ENCODE measurements at regions not wholly inside any gene's neighbourhood (a gene's known extent, or its start where the extent isn't known, plus 50 kb on each side); places are given as distances from the start of the nearest gene placed in this dataset.

DNA sequence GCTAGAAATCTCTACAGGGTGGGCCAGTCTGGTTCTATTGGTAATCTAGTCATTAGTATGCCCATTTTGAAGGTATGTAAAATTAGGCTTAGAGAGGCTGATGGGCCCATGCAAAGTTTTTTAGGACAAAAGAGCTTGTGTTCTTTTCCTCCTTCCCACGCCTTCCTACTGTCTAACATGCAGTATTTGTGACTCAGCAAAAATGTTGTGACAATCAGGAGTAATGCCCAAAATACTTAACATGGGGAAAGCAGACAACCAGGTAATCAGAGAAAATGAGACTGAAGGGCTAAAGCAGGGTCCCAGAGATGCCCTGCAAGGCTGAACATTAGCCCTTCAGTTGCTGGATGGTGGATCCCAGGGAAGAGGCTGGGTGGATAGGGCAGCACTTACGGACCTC is 437.9 kb downstream of the BCL11B start:
- Mint-ChIP-seq H3K9me3 (no peaks in the 10 kb centered on the region), H3K27ac (no peak overlapping the region), H3K4me3 (no peak overlapping the region), H3K36me3 (ENCODE audit: low read depth) (no peaks in the 10 kb centered on the region), H3K27me3 (ENCODE audit: low read depth) (no peaks in the 10 kb centered on the region), H3K4me1 (ENCODE audit: low read depth) (no peaks in the 10 kb centered on the region)

- Mint-ChIP-seq H3K27me3 (ENCODE audit: low read depth) (no peaks in the 10 kb centered on the region), H3K4me1 (ENCODE audit: low read depth) (no peaks in the 10 kb centered on the region), H3K9me3 (no peaks in the 10 kb centered on the region), H3K4me3 (no peak overlapping the region), H3K36me3 (ENCODE audit: low read depth) (no peaks in the 10 kb centered on the region), H3K27ac (no peak overlapping the region)
These were observed 436.8 kb downstream of the BCL11B start for GRCh38 chr14:98835051-98835824.

- Mint-ChIP-seq H3K27ac (no peak overlapping the region), H3K27me3 (ENCODE audit: low read depth) (no peaks in the 10 kb centered on the region), H3K4me3 (no peak overlapping the region), H3K9me3 (no peaks in the 10 kb centered on the region), H3K4me1 (ENCODE audit: low read depth) (no peaks in the 10 kb centered on the region), H3K36me3 (ENCODE audit: low read depth) (no peaks in the 10 kb centered on the region)
These were observed 436.2 kb downstream of the BCL11B start for GRCh38 chr14:98835825-98836100.

DNA sequence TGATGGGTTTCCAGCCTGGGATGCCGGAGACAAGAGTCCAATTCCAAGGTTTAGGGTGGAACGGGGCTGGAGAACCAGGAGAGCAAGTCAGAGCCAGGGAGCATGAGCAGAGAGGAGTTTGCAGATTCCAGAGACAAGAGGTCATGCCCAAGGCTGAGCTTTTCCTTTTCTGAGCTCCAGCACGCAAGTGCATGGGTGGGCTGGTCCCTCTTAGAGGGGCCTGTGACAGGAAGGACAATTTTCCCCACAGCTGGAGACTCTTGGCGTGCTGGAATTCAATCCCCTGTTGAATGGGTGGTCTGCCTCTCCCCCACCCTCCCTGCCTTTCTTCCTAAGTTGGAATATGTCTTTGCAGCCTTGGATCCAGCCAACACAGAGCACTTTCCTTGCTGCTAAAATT is 431.9 kb downstream of the BCL11B start:
- Mint-ChIP-seq H3K4me1 (ENCODE audit: low read depth) (peaks cover 3% of the 10 kb centered on the region), H3K27me3 (ENCODE audit: low read depth) (peaks cover 5% of the 10 kb centered on the region), H3K27ac (no peak overlapping the region), H3K36me3 (ENCODE audit: low read depth) (no peaks in the 10 kb centered on the region), H3K9me3 (no peaks in the 10 kb centered on the region), H3K4me3 (no peak overlapping the region)

- Mint-ChIP-seq H3K9me3 (no peaks in the 10 kb centered on the region), H3K27ac (no peak overlapping the region), H3K4me3 (no peak overlapping the region), H3K4me1 (ENCODE audit: low read depth) (peaks cover 3% of the 10 kb centered on the region), H3K36me3 (ENCODE audit: low read depth) (no peaks in the 10 kb centered on the region), H3K27me3 (ENCODE audit: low read depth) (peaks cover 5% of the 10 kb centered on the region)
These were observed 431.5 kb downstream of the BCL11B start for GRCh38 chr14:98840511-98840910.

DNA sequence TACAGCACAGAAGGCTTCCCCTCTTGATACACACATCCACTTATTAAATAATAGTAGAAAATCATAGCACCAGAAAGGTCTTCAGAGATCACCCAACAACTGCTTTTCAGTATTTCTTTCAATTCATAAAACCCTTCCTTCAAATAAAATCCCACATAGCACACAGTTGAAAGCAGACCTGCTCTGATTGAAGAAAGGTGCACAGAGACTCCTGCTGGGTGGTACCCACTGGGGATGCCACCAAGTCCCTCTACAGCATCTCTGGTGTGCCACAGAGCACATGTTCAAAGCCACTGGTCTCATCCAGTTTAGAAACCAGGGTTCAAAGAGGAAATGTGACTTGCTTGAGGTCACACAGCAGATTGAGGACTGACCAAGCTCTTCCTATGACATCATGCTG is 427.5 kb downstream of the BCL11B start:
- Mint-ChIP-seq H3K27ac (no peak overlapping the region), H3K4me3 (no peak overlapping the region), H3K36me3 (ENCODE audit: low read depth) (peaks cover 3% of the 10 kb centered on the region), H3K9me3 (no peaks in the 10 kb centered on the region), H3K4me1 (ENCODE audit: low read depth) (peaks cover 3% of the 10 kb centered on the region), H3K27me3 (ENCODE audit: low read depth) (peaks cover 13% of the 10 kb centered on the region)

DNA sequence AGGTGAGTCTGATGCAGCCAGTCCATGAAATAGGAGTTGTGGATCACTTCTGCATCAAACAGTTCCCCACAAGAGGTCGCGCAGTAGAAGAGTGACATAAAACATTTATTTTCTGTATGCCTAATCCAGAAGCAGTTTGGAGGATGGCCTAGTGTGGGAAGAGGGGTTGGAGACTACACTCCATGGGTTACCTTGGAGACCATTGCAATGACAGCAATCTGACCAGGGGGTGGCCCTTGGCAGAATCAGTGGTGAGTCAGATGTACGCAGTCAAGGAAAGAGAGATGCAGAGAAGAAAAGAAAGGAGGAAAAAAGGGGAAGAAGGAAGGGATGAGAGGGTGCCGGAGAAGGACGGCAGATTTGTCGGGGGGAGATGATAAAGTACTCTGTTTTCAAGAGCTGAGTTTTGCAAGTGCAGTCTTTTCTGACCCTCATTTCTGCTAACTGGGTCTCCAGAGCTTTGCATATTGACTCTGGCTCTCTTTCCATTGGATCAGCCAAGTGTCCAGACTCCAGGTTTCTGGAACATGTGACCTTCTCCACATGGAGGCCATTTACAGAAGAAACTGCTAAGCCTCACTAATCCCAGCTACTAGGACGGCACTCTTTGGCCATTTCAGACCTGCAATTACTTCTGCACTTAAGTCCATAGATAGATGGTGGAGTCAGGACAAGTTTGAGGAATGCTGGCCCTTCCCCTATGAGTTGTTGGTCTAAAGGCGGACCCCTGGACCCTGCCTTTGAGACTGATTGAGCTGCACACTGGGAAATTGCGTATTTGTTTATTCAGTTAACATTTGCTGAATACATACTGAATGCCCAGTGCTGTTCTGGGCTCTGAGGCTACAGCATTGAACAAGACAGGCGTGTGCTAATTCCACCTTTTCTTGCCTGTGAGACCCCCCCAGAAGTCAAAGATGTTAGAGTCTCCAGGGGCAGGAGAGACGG is 424.2 kb downstream of the BCL11B start:
- no peak overlapping the region for H3K4me3 Mint-ChIP-seq
- peaks cover 3% of the 10 kb centered on the region for H3K4me1 Mint-ChIP-seq (ENCODE audit: low read depth)
- H3K27ac Mint-ChIP-seq = no peak overlapping the region
- peaks cover 3% of the 10 kb centered on the region for H3K36me3 Mint-ChIP-seq (ENCODE audit: low read depth)
- H3K9me3 Mint-ChIP-seq = no peaks in the 10 kb centered on the region
- H3K27me3 Mint-ChIP-seq (ENCODE audit: low read depth) = peaks cover 13% of the 10 kb centered on the region

DNA sequence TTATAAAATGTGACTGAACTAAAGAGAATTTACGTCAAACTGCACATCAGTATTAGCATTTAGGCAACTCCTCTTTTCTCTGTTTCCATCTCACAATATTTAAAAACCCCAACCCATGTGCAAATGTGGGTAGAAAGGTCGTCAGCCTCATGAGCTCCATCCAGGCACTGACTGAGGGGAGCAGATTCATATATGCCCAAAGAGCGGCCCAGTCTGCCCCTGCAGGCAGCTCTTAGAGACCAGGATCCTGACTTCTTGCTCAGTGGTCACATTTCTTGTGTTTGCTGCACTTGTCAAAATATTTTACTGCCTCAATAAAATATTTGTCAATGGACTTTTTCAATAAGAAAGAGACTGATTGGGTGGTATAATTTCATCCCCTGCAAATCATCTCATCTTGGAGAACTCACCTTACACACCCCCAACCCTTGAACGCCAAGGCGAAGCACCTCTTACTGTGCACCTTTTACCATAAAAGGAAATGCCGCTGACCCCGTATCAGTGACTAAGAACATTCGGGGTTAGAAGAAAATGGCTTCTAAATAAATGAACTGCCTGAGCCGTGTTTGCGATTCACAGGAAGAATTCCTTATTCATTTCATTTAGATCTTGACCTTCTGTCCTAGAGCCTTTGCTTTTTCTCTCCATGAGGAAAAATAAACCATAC is 418.8 kb downstream of the BCL11B start:
- Mint-ChIP-seq H3K4me3 (no peak overlapping the region), H3K36me3 (ENCODE audit: low read depth) (no peaks in the 10 kb centered on the region), H3K27me3 (ENCODE audit: low read depth) (peaks cover 5% of the 10 kb centered on the region), H3K27ac (no peak overlapping the region), H3K9me3 (no peaks in the 10 kb centered on the region), H3K4me1 (ENCODE audit: low read depth) (no peaks in the 10 kb centered on the region)

DNA sequence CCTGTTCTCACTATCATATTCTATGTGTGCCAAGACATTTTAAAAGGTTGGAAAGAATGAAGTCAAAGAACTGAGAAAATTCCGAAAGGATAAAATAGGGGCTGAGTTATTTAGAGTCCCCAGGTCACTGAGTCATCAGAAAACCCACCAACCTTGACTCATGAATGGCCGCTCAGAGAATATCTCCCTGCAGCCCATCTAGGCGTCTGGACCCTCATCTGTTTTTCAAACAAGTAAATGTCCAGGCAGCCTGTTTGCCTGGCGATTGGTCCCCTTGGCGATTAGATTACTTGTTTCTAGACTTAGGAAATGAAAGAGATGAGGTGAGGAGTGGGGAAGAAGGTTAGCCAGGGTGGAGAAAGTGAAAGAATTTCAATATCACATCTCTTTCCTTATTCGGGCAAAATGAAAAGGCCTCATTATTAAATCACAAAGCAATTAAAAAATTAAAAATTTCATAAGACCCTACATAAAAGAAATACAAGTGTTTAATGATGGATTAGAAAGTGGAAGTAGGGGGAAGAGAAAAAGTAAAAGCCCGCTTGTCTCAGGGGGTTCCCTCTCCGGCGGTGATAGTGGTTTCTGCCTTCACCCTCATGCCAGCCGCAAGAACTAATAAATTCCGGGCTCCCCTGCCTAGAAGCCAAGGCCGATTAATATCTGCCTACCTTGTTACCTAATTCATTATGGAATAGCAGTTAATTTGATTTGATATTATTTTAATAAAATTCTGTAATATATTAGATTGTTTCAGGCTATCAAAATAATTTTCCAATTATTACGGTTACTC is 415.9 kb downstream of the BCL11B start:
- Mint-ChIP-seq H3K9me3 (no peaks in the 10 kb centered on the region), H3K27ac (no peak overlapping the region), H3K36me3 (ENCODE audit: low read depth) (no peaks in the 10 kb centered on the region)

DNA sequence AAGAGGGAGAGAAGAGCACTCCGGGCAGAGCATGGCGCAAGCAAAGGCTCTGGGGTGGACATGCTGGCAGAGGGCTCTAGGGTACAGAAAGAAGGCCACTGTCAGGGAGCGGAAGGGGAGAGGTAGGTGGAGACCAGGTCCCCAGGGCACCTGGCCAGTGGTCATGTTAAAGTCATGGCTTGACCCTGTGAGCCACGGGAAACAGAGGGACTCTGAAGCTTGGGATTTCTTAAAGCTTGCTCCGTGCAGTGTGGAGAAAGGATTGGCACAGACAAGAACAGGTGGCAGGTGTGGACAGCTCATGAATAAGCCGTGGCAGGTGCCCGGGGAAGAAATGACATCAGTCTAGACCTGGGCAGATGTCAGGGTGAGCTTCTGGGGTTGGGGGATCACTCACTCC is 413.8 kb downstream of the BCL11B start:
- no peaks in the 10 kb centered on the region for H3K4me1 Mint-ChIP-seq (ENCODE audit: low read depth)
- no peak overlapping the region for H3K27ac Mint-ChIP-seq
- no peaks in the 10 kb centered on the region for H3K9me3 Mint-ChIP-seq
- H3K27me3 Mint-ChIP-seq (ENCODE audit: low read depth) = peaks cover 10% of the 10 kb centered on the region
- no peaks in the 10 kb centered on the region for H3K36me3 Mint-ChIP-seq (ENCODE audit: low read depth)
- no peak overlapping the region for H3K4me3 Mint-ChIP-seq

More for the DNA sequence above, 415.9 kb downstream of the BCL11B start:
- Mint-ChIP-seq H3K4me1 (ENCODE audit: low read depth) (no peaks in the 10 kb centered on the region), H3K27me3 (ENCODE audit: low read depth) (peaks cover 5% of the 10 kb centered on the region), H3K4me3 (no peak overlapping the region)

- H3K36me3 Mint-ChIP-seq (ENCODE audit: low read depth) = no peaks in the 10 kb centered on the region
- no peak overlapping the region for H3K27ac Mint-ChIP-seq
- H3K9me3 Mint-ChIP-seq = no peaks in the 10 kb centered on the region
- H3K27me3 Mint-ChIP-seq (ENCODE audit: low read depth) = peaks cover 10% of the 10 kb centered on the region
- no peaks in the 10 kb centered on the region for H3K4me1 Mint-ChIP-seq (ENCODE audit: low read depth)
- H3K4me3 Mint-ChIP-seq = no peak overlapping the region
These were observed 413.4 kb downstream of the BCL11B start for GRCh38 chr14:98858561-98858960.

DNA sequence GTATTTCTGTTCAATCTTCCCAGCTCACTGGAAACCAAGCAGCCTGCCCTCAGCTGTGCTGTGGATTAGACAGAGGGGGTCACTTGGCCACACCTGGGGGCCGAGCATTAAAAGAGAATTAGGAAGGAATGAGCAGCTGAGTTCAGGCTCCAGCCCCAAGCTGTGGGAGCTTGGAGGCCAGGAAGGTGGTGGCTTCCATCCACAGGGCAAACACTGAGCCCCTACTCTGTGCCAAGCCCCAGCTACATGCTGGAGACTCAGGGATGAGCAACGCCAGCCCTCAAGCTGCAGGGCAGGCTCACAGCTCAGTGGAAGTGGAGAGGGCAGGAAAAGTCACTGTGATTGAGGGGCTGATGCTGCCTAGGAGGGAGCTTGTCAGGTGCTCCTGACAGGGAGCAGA is 412.7 kb downstream of the BCL11B start:
- H3K9me3 Mint-ChIP-seq = no peaks in the 10 kb centered on the region
- no peaks in the 10 kb centered on the region for H3K4me1 Mint-ChIP-seq (ENCODE audit: low read depth)
- H3K36me3 Mint-ChIP-seq (ENCODE audit: low read depth) = no peaks in the 10 kb centered on the region
- no peak overlapping the region for H3K27ac Mint-ChIP-seq
- peaks cover 5% of the 10 kb centered on the region for H3K27me3 Mint-ChIP-seq (ENCODE audit: low read depth)
- H3K4me3 Mint-ChIP-seq = no peak overlapping the region

GRCh38 chr14:98864211-98864610 is 407.8 kb downstream of the BCL11B start:
- Mint-ChIP-seq H3K4me1 (ENCODE audit: low read depth) (no peaks in the 10 kb centered on the region), H3K9me3 (no peaks in the 10 kb centered on the region), H3K27ac (no peak overlapping the region), H3K27me3 (ENCODE audit: low read depth) (peaks cover 5% of the 10 kb centered on the region), H3K4me3 (no peak overlapping the region), H3K36me3 (ENCODE audit: low read depth) (no peaks in the 10 kb centered on the region)

DNA sequence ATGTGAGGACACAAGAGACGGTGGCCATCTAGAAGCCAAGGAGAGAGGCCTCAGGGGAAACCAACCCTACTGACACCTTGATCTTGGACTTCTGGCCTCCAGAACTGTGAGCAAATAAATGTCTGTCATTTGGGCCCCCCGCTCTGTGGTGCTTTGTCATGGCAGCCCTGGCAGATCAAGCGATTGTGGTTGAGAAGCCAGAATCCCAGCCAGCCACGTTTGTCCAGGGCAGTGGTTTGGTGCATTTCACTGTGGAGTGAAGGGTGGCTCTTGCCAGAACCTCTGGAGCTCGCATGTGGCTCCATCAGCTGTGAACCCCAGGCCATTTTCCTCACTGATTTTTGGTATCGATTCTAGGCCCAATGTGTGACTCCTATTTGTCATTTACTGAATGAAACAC is 404.9 kb downstream of the BCL11B start:
- H3K4me3 Mint-ChIP-seq = no peak overlapping the region
- H3K4me1 Mint-ChIP-seq (ENCODE audit: low read depth) = no peaks in the 10 kb centered on the region
- H3K27me3 Mint-ChIP-seq (ENCODE audit: low read depth) = peaks cover 1% of the 10 kb centered on the region
- no peaks in the 10 kb centered on the region for H3K36me3 Mint-ChIP-seq (ENCODE audit: low read depth)
- H3K9me3 Mint-ChIP-seq = no peaks in the 10 kb centered on the region
- no peak overlapping the region for H3K27ac Mint-ChIP-seq

Measured in T-helper 1 cell treated with Interleukin-12 subunit alpha and Interleukin-12 subunit beta and Interleukin-4 antibody, amounts not matched to agents 30 μg/mL and 1 μg/mL, for 36 hours (primary cell).